HepG2 (cell line): ENCODE measurements at regions not wholly inside any gene's neighbourhood (a gene's known extent, or its start where the extent isn't known, plus 50 kb on each side); places are given as distances from the start of the nearest gene placed in this dataset.
"Not testable (repeated sequence)": the region's sequence is repeated elsewhere in the genome, so short reads cannot be mapped to it uniquely, and the experiment has no call there.

Experiments
- MYC ChIP-seq: sonication (generic); formaldehyde crosslinking; IDR thresholded peaks from 2 replicates; pipeline ENCODE4 v1.9.0; 2021; ENCODE audit warnings: missing genetic modification reagents, borderline replicate concordance
- PHF8 ChIP-seq: sonication (generic); formaldehyde crosslinking; IDR thresholded peaks from 2 replicates; pipeline ENCODE4 v1.5.0; 2020; ENCODE audit warnings: missing genetic modification reagents
- TF ChIP-seq, protein P1 (sequence below): sonication (generic); formaldehyde crosslinking; IDR thresholded peaks from 2 replicates; pipeline ENCODE4 v1.5.1; 2020; ENCODE audit warnings: mild to moderate bottlenecking, missing genetic modification reagents, borderline replicate concordance
- TF ChIP-seq, protein P2 (sequence below), 2 experiments: sonication (generic) in 1 of 2; formaldehyde crosslinking in 1 of 2; IDR thresholded peaks; 2 replicates each; pipeline versions ENCODE4 v1.5.1 to v1.6.1; 2011 to 2020; ENCODE audit warnings: borderline replicate concordance in 1 of 2, low read depth in 1 of 2, low read length in 1 of 2, mild to moderate bottlenecking in 1 of 2, missing genetic modification reagents in 1 of 2, moderate library complexity in 1 of 2

DNA sequence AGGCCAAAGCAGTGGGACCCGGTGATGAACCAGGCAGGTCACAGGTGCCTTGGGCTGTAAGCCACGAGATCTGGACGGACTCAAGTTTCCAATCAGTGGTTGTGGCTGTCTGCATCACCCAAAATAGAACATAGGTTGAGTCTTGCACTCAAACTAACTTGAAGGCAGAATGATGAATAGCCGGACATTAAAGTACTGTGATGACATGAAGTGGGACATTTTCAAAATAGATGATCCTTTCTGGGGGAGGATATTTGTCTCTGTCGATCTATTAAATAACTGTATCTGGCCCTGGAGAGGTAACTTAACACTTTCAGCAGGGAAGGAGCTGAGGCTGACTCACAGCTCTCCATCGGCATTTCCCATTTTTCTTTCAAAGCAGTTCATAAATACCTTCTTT, 66.1 kb upstream of the GPR89A start:
- TF ChIP-seq, protein P1, sequence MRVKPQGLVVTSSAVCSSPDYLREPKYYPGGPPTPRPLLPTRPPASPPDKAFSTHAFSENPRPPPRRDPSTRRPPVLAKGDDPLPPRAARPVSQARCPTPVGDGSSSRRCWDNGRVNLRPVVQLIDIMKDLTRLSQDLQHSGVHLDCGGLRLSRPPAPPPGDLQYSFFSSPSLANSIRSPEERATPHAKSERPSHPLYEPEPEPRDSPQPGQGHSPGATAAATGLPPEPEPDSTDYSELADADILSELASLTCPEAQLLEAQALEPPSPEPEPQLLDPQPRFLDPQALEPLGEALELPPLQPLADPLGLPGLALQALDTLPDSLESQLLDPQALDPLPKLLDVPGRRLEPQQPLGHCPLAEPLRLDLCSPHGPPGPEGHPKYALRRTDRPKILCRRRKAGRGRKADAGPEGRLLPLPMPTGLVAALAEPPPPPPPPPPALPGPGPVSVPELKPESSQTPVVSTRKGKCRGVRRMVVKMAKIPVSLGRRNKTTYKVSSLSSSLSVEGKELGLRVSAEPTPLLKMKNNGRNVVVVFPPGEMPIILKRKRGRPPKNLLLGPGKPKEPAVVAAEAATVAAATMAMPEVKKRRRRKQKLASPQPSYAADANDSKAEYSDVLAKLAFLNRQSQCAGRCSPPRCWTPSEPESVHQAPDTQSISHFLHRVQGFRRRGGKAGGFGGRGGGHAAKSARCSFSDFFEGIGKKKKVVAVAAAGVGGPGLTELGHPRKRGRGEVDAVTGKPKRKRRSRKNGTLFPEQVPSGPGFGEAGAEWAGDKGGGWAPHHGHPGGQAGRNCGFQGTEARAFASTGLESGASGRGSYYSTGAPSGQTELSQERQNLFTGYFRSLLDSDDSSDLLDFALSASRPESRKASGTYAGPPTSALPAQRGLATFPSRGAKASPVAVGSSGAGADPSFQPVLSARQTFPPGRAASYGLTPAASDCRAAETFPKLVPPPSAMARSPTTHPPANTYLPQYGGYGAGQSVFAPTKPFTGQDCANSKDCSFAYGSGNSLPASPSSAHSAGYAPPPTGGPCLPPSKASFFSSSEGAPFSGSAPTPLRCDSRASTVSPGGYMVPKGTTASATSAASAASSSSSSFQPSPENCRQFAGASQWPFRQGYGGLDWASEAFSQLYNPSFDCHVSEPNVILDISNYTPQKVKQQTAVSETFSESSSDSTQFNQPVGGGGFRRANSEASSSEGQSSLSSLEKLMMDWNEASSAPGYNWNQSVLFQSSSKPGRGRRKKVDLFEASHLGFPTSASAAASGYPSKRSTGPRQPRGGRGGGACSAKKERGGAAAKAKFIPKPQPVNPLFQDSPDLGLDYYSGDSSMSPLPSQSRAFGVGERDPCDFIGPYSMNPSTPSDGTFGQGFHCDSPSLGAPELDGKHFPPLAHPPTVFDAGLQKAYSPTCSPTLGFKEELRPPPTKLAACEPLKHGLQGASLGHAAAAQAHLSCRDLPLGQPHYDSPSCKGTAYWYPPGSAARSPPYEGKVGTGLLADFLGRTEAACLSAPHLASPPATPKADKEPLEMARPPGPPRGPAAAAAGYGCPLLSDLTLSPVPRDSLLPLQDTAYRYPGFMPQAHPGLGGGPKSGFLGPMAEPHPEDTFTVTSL (CRISPR knock-in tag), result not testable (repeated sequence)
- TF ChIP-seq PHF8, MYC (CRISPR knock-in tag): not testable (repeated sequence)
- TF ChIP-seq, protein P2, sequence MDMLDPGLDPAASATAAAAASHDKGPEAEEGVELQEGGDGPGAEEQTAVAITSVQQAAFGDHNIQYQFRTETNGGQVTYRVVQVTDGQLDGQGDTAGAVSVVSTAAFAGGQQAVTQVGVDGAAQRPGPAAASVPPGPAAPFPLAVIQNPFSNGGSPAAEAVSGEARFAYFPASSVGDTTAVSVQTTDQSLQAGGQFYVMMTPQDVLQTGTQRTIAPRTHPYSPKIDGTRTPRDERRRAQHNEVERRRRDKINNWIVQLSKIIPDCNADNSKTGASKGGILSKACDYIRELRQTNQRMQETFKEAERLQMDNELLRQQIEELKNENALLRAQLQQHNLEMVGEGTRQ (IDR thresholded peaks at IDR 0.05; ENCODE audit: low read depth, low read length), result not testable (repeated sequence)
- TF ChIP-seq, protein P2 (CRISPR knock-in tag; IDR thresholded peaks at IDR 0.05; ENCODE audit: borderline replicate concordance), result not testable (repeated sequence)
